KMS-11 (cell line): ENCODE measurements at regions not wholly inside any gene's neighbourhood (a gene's known extent, or its start where the extent isn't known, plus 50 kb on each side); places are given as distances from the start of the nearest gene placed in this dataset.

Experiments used
- H2AFZ ChIP-seq: fragments of 200-600 bp; sonication (generic); 2 replicates; pipeline ENCODE4 v1.6.1; 2016; ENCODE audit warnings: antibody characterized with exemption, mixed run types, low read depth
- H3K27ac ChIP-seq: fragments of 200-600 bp; sonication (generic); 2 replicates; pipeline ENCODE4 v1.6.1; 2016; ENCODE audit warnings: mild to moderate bottlenecking, mixed run types
- H3K27me3 ChIP-seq: fragments of 200-600 bp; sonication (generic); 2 replicates; pipeline ENCODE4 v1.6.1; 2017; ENCODE audit warnings: mild to moderate bottlenecking, low read depth, mixed run types, moderate library complexity; ENCODE audit not compliant: insufficient read depth
- H3K36me3 ChIP-seq: fragments of 200-600 bp; sonication (generic); 2 replicates; pipeline ENCODE4 v1.6.1; 2017; ENCODE audit warnings: mild to moderate bottlenecking, mixed run types; ENCODE audit not compliant: insufficient read depth
- H3K4me1 ChIP-seq: fragments of 200-600 bp; sonication (generic); 2 replicates; pipeline ENCODE4 v1.6.1; 2016; ENCODE audit warnings: mild to moderate bottlenecking, low read depth, mixed run types; ENCODE audit not compliant: poor library complexity, severe bottlenecking
- H3K4me2 ChIP-seq: fragments of 200-600 bp; sonication (generic); 2 replicates; pipeline ENCODE4 v1.7.0; 2016; ENCODE audit warnings: mild to moderate bottlenecking, mixed run types
- H3K4me3 ChIP-seq: fragments of 200-600 bp; sonication (generic); IDR thresholded peaks from 2 replicates; pipeline ENCODE4 v1.6.1; 2017; ENCODE audit warnings: low read depth, low read length, mixed read lengths; ENCODE audit not compliant: insufficient read depth
- H3K79me2 ChIP-seq: fragments of 200-600 bp; sonication (generic); 2 replicates; pipeline ENCODE4 v1.6.1; 2016; ENCODE audit warnings: low read depth, mixed run types; ENCODE audit not compliant: insufficient read depth
- H3K9ac ChIP-seq: fragments of 200-600 bp; sonication (generic); 2 replicates; pipeline ENCODE4 v1.6.1; 2016; ENCODE audit warnings: mild to moderate bottlenecking, mixed run types
- H4K20me1 ChIP-seq: fragments of 200-600 bp; sonication (generic); 2 replicates; pipeline ENCODE4 v1.6.1; 2016; ENCODE audit warnings: mild to moderate bottlenecking, mixed run types; ENCODE audit not compliant: insufficient read depth
- CTCF ChIP-seq: fragments of 200-600 bp; sonication (generic); conservative IDR thresholded peaks from 2 replicates; pipeline ENCODE4 v1.6.1; 2017; ENCODE audit warnings: low read depth, mild to moderate bottlenecking, antibody characterized with exemption, low read length, moderate library complexity, mixed read lengths

- Histone ChIP-seq H3K4me2 (no peak overlapping the region), H3K27ac (no peak overlapping the region), H2AFZ (no peak overlapping the region), H3K4me1 (no peaks in the 10 kb centered on the region), H3K4me3 (no peak overlapping the region), H4K20me1 (no peaks in the 10 kb centered on the region), H3K9ac (no peak overlapping the region), H3K27me3 (no peaks in the 10 kb centered on the region), H3K36me3 (no peaks in the 10 kb centered on the region), H3K79me2 (no peaks in the 10 kb centered on the region)
- TF ChIP-seq CTCF, result no peak
Measured at GRCh38 chr2:198782734-198783133, 675.0 kb downstream of the SATB2 start.

GRCh38 chr2:198776616-198777406 lies 680.9 kb downstream of the SATB2 start:
- Histone ChIP-seq H3K4me1 (no peaks in the 10 kb centered on the region), H2AFZ (no peak overlapping the region), H3K27ac (no peak overlapping the region), H3K27me3 (no peaks in the 10 kb centered on the region), H3K36me3 (no peaks in the 10 kb centered on the region), H3K79me2 (no peaks in the 10 kb centered on the region), H3K4me3 (no peak overlapping the region), H3K4me2 (no peak overlapping the region), H4K20me1 (no peaks in the 10 kb centered on the region), H3K9ac (no peak overlapping the region)
- no peak for TF ChIP-seq CTCF

GRCh38 chr2:198775737-198776136 lies 682.0 kb downstream of the SATB2 start:
- Histone ChIP-seq H3K9ac (no peak overlapping the region), H4K20me1 (no peaks in the 10 kb centered on the region), H3K4me3 (no peak overlapping the region), H3K27me3 (no peaks in the 10 kb centered on the region), H3K4me1 (no peaks in the 10 kb centered on the region), H3K36me3 (no peaks in the 10 kb centered on the region), H3K27ac (no peak overlapping the region), H3K79me2 (no peaks in the 10 kb centered on the region), H3K4me2 (no peak overlapping the region), H2AFZ (no peak overlapping the region)
- TF ChIP-seq CTCF, result no peak

GRCh38 chr2:198774576-198774975 lies 683.2 kb downstream of the SATB2 start:
- no peak for TF ChIP-seq CTCF
- Histone ChIP-seq H3K4me1 (no peaks in the 10 kb centered on the region), H3K4me2 (no peak overlapping the region), H4K20me1 (no peaks in the 10 kb centered on the region), H3K27me3 (no peaks in the 10 kb centered on the region), H3K4me3 (no peak overlapping the region), H3K27ac (no peak overlapping the region), H3K36me3 (no peaks in the 10 kb centered on the region), H3K9ac (no peak overlapping the region), H3K79me2 (no peaks in the 10 kb centered on the region), H2AFZ (no peak overlapping the region)
